GM23338 (cell line): ENCODE measurements at regions not wholly inside any gene's neighbourhood (a gene's known extent, or its start where the extent isn't known, plus 50 kb on each side); places are given as distances from the start of the nearest gene placed in this dataset.

Experiments used
- ATAC-seq: fragments of 200-7000 bp; cut with Tn5 transposase; 3 replicates; pipeline ENCODE4 v1.9.1; 2020
- DNase-seq: peaks from one replicate; pipeline ENCODE4 v3.0.0-alpha.2; 2015; ENCODE audit warnings: low spot score
- H2AFZ ChIP-seq: fragments of 200-600 bp; sonication (generic); 2 replicates; pipeline ENCODE4 v1.8.0; 2016; ENCODE audit warnings: antibody characterized with exemption, mild to moderate bottlenecking, moderate library complexity
- H3F3A ChIP-seq: fragments of 200-600 bp; sonication (generic); replicated peaks from 2 replicates; pipeline ENCODE4 v1.8.0; 2017; ENCODE audit warnings: antibody characterized with exemption, mixed run types, low read depth
- H3K27ac ChIP-seq: fragments of 200-600 bp; sonication (generic); 2 replicates; pipeline ENCODE4 v1.6.1; 2016; ENCODE audit warnings: low read depth
- H3K27me3 ChIP-seq: fragments of 200-600 bp; sonication (generic); 2 replicates; pipeline ENCODE4 v1.8.0; 2016; ENCODE audit warnings: mild to moderate bottlenecking, mixed run types, moderate library complexity; ENCODE audit not compliant: insufficient read depth
- H3K36me3 ChIP-seq: fragments of 200-600 bp; sonication (generic); 2 replicates; pipeline ENCODE4 v1.8.0; 2016; ENCODE audit warnings: mild to moderate bottlenecking; ENCODE audit not compliant: insufficient read depth
- H3K4me1 ChIP-seq: fragments of 200-600 bp; sonication (generic); 2 replicates; pipeline ENCODE4 v1.8.0; 2016; ENCODE audit warnings: mild to moderate bottlenecking, moderate library complexity; ENCODE audit not compliant: insufficient read depth
- H3K4me2 ChIP-seq: fragments of 200-600 bp; sonication (generic); 2 replicates; pipeline ENCODE4 v1.7.1; 2017; ENCODE audit warnings: mixed run types
- H3K4me3 ChIP-seq: fragments of 200-600 bp; sonication (generic); 2 replicates; pipeline ENCODE4 v1.6.1; 2016; ENCODE audit warnings: mixed run types
- H3K79me2 ChIP-seq: fragments of 200-600 bp; sonication (generic); replicated peaks from 2 replicates; pipeline ENCODE4 v1.8.0; 2017; ENCODE audit warnings: mild to moderate bottlenecking; ENCODE audit not compliant: insufficient read depth
- H3K9me2 ChIP-seq: fragments of 200-600 bp; sonication (generic); 2 replicates; pipeline ENCODE4 v1.8.0; 2017; ENCODE audit not compliant: insufficient read depth
- H4K20me1 ChIP-seq: fragments of 200-600 bp; sonication (generic); replicated peaks from 2 replicates; pipeline ENCODE4 v1.8.0; 2017; ENCODE audit warnings: mild to moderate bottlenecking; ENCODE audit not compliant: insufficient read depth
- H3K27ac Mint-ChIP-seq: 2 replicates; pipeline ENCODE4 v1.8.0; 2020; ENCODE audit warnings: inconsistent platforms, mild to moderate bottlenecking, moderate library complexity, mixed read lengths
- H3K27me3 Mint-ChIP-seq: 3 replicates; pipeline ENCODE4 v1.8.0; 2022; ENCODE audit warnings: low read depth, mild to moderate bottlenecking, moderate library complexity, mixed read lengths, inconsistent platforms; ENCODE audit not compliant: insufficient read depth, poor library complexity
- H3K36me3 Mint-ChIP-seq: 3 replicates; pipeline ENCODE4 v1.8.0; 2021; ENCODE audit warnings: low read depth, mild to moderate bottlenecking, inconsistent platforms, moderate library complexity, mixed read lengths
- H3K4me1 Mint-ChIP-seq: 3 replicates; pipeline ENCODE4 v1.8.0; 2020; ENCODE audit warnings: mild to moderate bottlenecking, inconsistent platforms, mixed read lengths
- H3K4me3 Mint-ChIP-seq: 3 replicates; pipeline ENCODE4 v1.8.0; 2021; ENCODE audit warnings: moderate library complexity, mild to moderate bottlenecking, inconsistent platforms, mixed read lengths
- H3K9me3 Mint-ChIP-seq: 3 replicates; pipeline ENCODE4 v1.8.0; 2020; ENCODE audit warnings: moderate library complexity, mild to moderate bottlenecking, inconsistent platforms, mixed read lengths
- CREB1 ChIP-seq: fragments of 250-450 bp; sonication (Bioruptor Pico); IDR thresholded peaks from 2 replicates; pipeline ENCODE4 v1.5.0; 2020; ENCODE audit warnings: low read depth, mild to moderate bottlenecking, moderate library complexity
- CTCF ChIP-seq, 2 experiments: fragments of 200-600 bp in 1 of 2; sonication (generic) in 1 of 2; conservative IDR thresholded peaks; 2 replicates each; pipeline versions ENCODE4 v1.5.1 to v1.6.1; 2016 to 2017; ENCODE audit warnings: antibody characterized with exemption in 2 of 2, low read depth in 2 of 2, mild to moderate bottlenecking in 2 of 2, moderate library complexity in 1 of 2
- ETS1 ChIP-seq: IDR thresholded peaks from 2 replicates; pipeline ENCODE4 v1.6.1; 2016; ENCODE audit warnings: antibody characterized with exemption
- EZH2 ChIP-seq: fragments of 200-600 bp; sonication (generic); IDR thresholded peaks from one replicate; pipeline ENCODE4 v1.8.0; 2017; ENCODE audit warnings: antibody characterized with exemption, mild to moderate bottlenecking, low read depth; ENCODE audit not compliant: unreplicated experiment
- EZH2phosphoT487 ChIP-seq: fragments of 200-600 bp; sonication (generic); IDR thresholded peaks from one replicate; pipeline ENCODE4 v1.8.1; 2018; ENCODE audit warnings: antibody characterized with exemption; ENCODE audit not compliant: unreplicated experiment
- JUNB ChIP-seq: IDR thresholded peaks from one replicate; pipeline ENCODE4 v1.6.1; 2016; ENCODE audit warnings: antibody characterized with exemption; ENCODE audit not compliant: unreplicated experiment
- NANOG ChIP-seq: IDR thresholded peaks from 2 replicates; pipeline ENCODE4 v1.6.1; 2016; ENCODE audit warnings: antibody characterized with exemption, borderline replicate concordance
- POLR2AphosphoS5 ChIP-seq: IDR thresholded peaks from 2 replicates; pipeline ENCODE4 v1.6.1; 2016; ENCODE audit warnings: antibody characterized with exemption, low read depth
- REST ChIP-seq: IDR thresholded peaks from one replicate; pipeline ENCODE4 v1.6.1; 2018; ENCODE audit warnings: antibody characterized with exemption; ENCODE audit not compliant: unreplicated experiment
- STAT1 ChIP-seq: IDR thresholded peaks from one replicate; pipeline ENCODE4 v1.6.1; 2016; ENCODE audit warnings: antibody characterized with exemption; ENCODE audit not compliant: unreplicated experiment
- ZNF114 ChIP-seq: fragments of 250-450 bp; sonication (Bioruptor Pico); IDR thresholded peaks from 2 replicates; pipeline ENCODE4 v1.5.0; 2020; ENCODE audit warnings: mild to moderate bottlenecking, moderate library complexity
- ZNF331 ChIP-seq: fragments of 250-450 bp; sonication (Bioruptor Pico); IDR thresholded peaks from 2 replicates; pipeline ENCODE4 v1.5.0; 2020; ENCODE audit warnings: low read depth, mild to moderate bottlenecking, moderate library complexity
- ZNF462 ChIP-seq: fragments of 250-450 bp; sonication (Bioruptor Pico); IDR thresholded peaks from 2 replicates; pipeline ENCODE4 v1.5.0; 2020; ENCODE audit warnings: mild to moderate bottlenecking, moderate library complexity

- no peak for TF ChIP-seq NANOG
- no peak for TF ChIP-seq ZNF331 (CRISPR knock-in tag)
- TF ChIP-seq ETS1 = no peak
- TF ChIP-seq POLR2AphosphoS5 = no peak
- TF ChIP-seq STAT1 = no peak
- no peak for TF ChIP-seq CREB1 (CRISPR knock-in tag)
- no peak for TF ChIP-seq ZNF462 (CRISPR knock-in tag)
- TF ChIP-seq REST = no peak
- TF ChIP-seq CTCF (conservative IDR thresholded peaks at IDR 0.05; ENCODE audit: low read depth in 2 of 2) = no peak
- TF ChIP-seq JUNB = no peak
- no peak for TF ChIP-seq EZH2phosphoT487
- no peak for TF ChIP-seq EZH2
- no peak for TF ChIP-seq ZNF114 (CRISPR knock-in tag)
- no peak overlapping the region for H2AFZ ChIP-seq
These were observed 215.5 kb upstream of the TNC start for GRCh38 chr9:115333277-115334070.

More at GRCh38 chr9:115333277-115334070, 215.5 kb upstream of the TNC start:
- no peak overlapping the region for H3K27ac Mint-ChIP-seq
- H3K27me3 Mint-ChIP-seq = peaks cover 2% of the 10 kb centered on the region
- Histone ChIP-seq H3K27me3 (no peaks in the 10 kb centered on the region), H3K9me2 (peaks cover 6% of the 10 kb centered on the region; the same call in 1 of the 2 replicates), H4K20me1 (no peaks in the 10 kb centered on the region), H3K79me2 (no peaks in the 10 kb centered on the region), H3K27ac (no peak overlapping the region), H3F3A (no peaks in the 10 kb centered on the region), H3K4me2 (no peak overlapping the region), H3K4me3 (no peak overlapping the region), H3K36me3 (no peaks in the 10 kb centered on the region), H3K4me1 (no peaks in the 10 kb centered on the region)
- DNase-seq (no peak), ATAC-seq (no peak)
- no peaks in the 10 kb centered on the region for H3K36me3 Mint-ChIP-seq
- H3K9me3 Mint-ChIP-seq = peaks cover 4% of the 10 kb centered on the region; the same call in 2 of the 3 replicates
- no peaks in the 10 kb centered on the region for H3K4me1 Mint-ChIP-seq
- no peak overlapping the region for H3K4me3 Mint-ChIP-seq
